ENCODE measurements at regions not wholly inside any gene's neighbourhood (a gene's known extent, or its start where the extent isn't known, plus 50 kb on each side); places are given as distances from the start of the nearest gene placed in this dataset.
A peak's percentile ranks its signal among the peaks of the same experiment; 100 is the strongest.
"Not testable (repeated sequence)": the region's sequence is repeated elsewhere in the genome, so short reads cannot be mapped to it uniquely, and the experiment has no call there.

DNA sequence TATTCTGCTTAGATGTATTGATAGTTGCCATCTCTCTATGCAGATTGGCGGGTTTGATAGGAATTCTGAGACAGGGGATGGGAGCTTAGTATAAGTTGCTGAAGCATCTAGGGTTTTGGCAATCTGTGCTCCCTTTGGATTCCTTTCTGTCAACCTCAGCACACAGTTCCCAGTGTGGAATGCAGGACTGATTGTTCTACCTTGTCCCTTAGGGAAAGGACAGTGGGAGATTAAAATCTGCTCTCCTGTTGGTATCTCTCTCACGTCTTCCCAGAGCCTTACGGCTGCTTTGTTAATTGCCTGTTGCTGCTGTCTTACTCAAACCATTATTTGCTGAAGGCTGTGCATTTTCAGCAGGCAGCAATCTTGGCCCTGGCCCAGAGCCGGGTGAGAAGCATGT is 133.3 kb upstream of the IKBKE start:
- H3K27ac ChIP-seq; H3K9me3 ChIP-seq; ATAC-seq; DNase-seq (ENCODE audit: low read depth in 1 of 2, low spot score in 1 of 2); H3K4me2 ChIP-seq; POLR2A ChIA-PET; CTCF ChIA-PET; FAIRE-seq; H3K4me3 ChIP-seq; H3K4me1 ChIP-seq: not testable (repeated sequence)
- WGBS (ENCODE audit: missing lambda C conversion rate): 100% methylated on average over 1 of the region's 4 CpGs

DNA sequence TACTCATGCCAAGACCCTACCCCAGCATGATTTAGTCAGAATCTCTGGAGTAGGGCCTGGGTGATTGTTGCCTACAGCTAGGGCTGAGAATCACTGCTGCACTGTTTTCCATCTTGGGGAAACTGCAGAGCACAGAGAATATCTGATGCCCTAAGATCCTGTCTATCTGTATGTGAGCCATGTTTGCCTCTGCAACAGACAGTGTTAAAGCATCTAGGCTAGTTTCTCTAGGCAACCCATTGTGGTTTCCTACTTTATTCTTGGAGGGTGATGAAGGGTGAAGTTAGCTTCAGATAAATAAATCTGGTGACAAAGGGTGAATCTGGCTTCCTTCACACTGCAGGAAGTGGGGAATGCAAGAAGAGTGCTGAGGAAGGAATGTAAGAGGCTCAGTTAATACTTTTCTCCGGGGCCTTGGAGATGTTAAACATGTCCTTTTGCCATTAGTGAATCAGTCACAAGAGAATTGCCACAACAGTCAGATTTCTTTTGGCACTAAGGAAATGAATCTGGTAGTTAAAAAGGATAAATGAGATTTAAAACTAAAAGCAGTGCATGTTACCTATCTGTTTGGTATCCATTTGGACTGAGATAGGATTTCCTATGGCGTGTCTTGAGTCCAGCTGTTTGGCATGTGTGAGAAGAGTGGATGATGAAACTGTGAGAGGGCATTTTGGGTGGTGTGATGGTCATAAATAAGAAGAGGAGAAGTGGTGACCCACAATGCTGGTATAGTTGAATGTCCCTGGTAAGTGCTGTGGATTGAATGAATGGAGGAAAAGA is 119.6 kb upstream of the IKBKE start:
- H3K4me2 ChIP-seq; ATAC-seq; H3K4me1 ChIP-seq; DNase-seq (ENCODE audit: low read depth in 1 of 2, low spot score in 1 of 2); H3K9me3 ChIP-seq; POLR2A ChIA-PET; CTCF ChIA-PET; H3K27ac ChIP-seq; FAIRE-seq; H3K4me3 ChIP-seq: not testable (repeated sequence)
- 91% methylated on average over 2 of the region's 2 CpGs for WGBS (ENCODE audit: missing lambda C conversion rate)

DNA sequence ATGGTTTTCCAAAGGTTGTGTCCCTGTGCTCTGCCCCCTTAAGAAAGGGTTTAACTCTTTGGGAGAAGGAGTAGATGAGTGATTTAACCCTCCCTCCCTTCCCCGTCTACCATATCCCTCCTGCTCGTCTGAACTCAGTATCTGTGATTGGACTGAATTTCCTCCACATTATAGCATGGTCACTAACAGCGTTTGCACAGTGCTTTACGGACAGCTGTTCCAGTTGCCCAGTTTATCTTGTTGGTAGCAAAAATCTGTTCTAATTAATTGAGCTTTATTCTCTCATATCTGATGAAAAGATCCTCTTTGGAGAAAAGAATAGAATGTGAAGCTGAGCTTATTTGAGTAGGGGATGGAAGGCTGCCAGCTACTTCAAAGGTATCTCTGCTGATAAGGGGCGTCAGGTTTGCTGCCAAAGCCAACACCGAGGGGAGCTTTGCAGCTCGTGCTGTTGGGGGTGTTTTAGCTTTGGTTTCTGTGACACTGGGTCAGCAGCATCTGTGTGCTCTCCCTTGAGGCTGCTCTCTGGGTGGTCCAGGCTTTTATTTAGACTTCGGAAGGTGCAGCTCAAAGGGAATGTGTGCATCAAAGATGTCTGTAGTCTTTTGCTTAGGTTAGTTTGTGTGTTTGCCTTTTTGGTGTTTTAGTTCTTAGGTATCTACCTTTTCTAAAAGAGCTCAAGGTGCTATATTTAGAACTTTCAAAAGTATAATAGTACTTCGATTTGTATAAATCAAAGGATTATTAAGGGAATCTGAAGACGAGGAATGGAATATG is 118.8 kb upstream of the IKBKE start:
- H3K27ac ChIP-seq; H3K4me2 ChIP-seq; CTCF ChIA-PET; DNase-seq (ENCODE audit: low read depth in 1 of 2, low spot score in 1 of 2); H3K9me3 ChIP-seq; POLR2A ChIA-PET; H3K4me3 ChIP-seq; H3K4me1 ChIP-seq; FAIRE-seq; ATAC-seq: not testable (repeated sequence)
- 72% methylated on average over 6 of the region's 10 CpGs for WGBS (ENCODE audit: missing lambda C conversion rate)

DNA sequence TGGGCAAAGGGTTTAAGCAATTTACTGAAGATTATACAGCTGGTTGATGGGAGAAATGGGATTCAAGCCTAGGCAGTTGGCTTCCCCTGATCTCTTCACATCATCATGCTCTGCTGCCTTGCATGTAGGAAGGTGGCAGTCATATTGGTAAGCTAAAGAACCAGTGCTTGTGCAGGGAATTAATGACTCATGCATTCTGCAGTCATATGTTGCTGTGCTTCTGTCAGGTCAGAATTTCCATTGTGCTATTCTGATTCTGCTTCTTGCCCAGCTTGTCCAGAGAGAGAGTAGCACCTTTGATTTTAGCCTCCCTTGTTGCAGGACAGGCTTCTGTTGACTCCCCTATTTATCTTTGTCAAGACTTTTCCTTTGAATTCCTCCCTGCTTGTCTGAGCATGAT is 114.0 kb upstream of the IKBKE start:
- H3K4me3 ChIP-seq; POLR2A ChIA-PET; H3K9me3 ChIP-seq; H3K4me1 ChIP-seq; FAIRE-seq; CTCF ChIA-PET; H3K27ac ChIP-seq; H3K4me2 ChIP-seq; DNase-seq (ENCODE audit: low read depth in 1 of 2, low spot score in 1 of 2): not testable (repeated sequence)
- peak; percentile 63 to 64; a peak in 4 of 6 replicates for ATAC-seq

DNA sequence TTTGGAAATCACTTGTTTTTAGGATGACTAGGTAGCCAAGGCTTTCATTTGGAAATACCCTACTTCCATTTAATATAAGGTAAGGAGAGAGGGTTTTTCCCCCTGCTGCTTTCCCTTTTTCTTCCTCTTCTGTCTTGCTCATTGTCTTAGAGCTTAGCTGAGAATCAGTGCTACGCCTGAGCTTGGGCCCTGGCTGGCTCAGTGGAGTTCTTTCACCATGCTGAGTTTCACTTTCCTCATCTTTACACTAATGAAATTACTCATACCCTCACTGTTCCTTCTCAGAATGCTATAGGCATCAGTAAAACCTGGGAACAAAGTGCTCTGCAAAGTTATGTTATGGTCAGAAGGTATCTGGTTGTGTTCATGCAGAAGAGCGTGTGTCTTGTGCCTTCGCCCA is 112.3 kb upstream of the IKBKE start:
- H3K4me1 ChIP-seq; H3K27ac ChIP-seq; H3K9me3 ChIP-seq; CTCF ChIA-PET; H3K4me2 ChIP-seq; ATAC-seq; POLR2A ChIA-PET; H3K4me3 ChIP-seq; DNase-seq (ENCODE audit: low read depth in 1 of 2, low spot score in 1 of 2); FAIRE-seq: not testable (repeated sequence)
- WGBS (ENCODE audit: missing lambda C conversion rate): 95% methylated on average over 3 of the region's 3 CpGs

DNA sequence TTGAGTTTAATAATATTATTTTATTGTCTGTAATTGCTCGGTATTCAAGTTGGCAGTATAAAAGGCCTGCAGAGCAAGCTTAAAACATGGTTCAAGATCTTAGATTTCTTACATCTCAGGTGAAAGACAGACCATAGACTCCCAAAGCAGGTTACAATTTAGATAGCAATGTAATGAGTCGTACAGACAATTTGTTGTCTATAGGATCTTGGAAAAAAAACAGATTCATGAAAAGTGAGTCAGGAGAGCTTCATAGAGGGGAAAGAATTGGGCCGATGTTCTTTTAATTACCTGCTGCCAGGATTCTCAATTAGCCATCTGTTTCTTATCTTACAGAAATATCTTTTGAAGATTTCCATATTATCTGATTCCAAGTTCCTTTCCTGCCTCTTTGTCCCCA is 111.5 kb upstream of the IKBKE start:
- peak in 1 of 2 experiments; percentile 34; a peak in 1 of 6 replicates for ATAC-seq
- H3K27ac ChIP-seq; DNase-seq (ENCODE audit: low read depth in 1 of 2, low spot score in 1 of 2); H3K4me3 ChIP-seq; POLR2A ChIA-PET; H3K4me2 ChIP-seq; FAIRE-seq; H3K4me1 ChIP-seq; H3K9me3 ChIP-seq; CTCF ChIA-PET: not testable (repeated sequence)
- 33% methylated on average over 2 of the region's 3 CpGs for WGBS (ENCODE audit: missing lambda C conversion rate)

DNA sequence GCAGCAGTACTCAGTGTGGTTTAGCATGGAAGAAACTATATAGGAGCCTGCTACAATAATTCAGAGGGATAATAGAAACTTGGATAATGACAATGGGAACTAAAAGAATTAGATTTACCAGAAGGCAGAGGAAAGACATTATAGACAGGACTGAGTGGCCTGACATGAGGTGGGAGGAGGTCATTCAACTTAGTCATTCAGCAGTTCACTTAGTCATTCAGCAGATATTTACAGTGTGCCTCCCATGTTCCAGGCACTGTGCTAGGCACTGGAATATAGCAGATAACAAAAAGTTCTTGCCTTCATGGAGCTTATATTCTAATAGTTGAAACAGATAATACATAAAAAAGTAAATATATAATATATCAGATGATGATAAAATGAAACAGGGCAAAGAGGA is 110.9 kb upstream of the IKBKE start:
- H3K27ac ChIP-seq; FAIRE-seq; POLR2A ChIA-PET; ATAC-seq; H3K4me2 ChIP-seq; H3K4me3 ChIP-seq; H3K4me1 ChIP-seq; H3K9me3 ChIP-seq; DNase-seq (ENCODE audit: low read depth in 1 of 2, low spot score in 1 of 2); CTCF ChIA-PET: not testable (repeated sequence)

DNA sequence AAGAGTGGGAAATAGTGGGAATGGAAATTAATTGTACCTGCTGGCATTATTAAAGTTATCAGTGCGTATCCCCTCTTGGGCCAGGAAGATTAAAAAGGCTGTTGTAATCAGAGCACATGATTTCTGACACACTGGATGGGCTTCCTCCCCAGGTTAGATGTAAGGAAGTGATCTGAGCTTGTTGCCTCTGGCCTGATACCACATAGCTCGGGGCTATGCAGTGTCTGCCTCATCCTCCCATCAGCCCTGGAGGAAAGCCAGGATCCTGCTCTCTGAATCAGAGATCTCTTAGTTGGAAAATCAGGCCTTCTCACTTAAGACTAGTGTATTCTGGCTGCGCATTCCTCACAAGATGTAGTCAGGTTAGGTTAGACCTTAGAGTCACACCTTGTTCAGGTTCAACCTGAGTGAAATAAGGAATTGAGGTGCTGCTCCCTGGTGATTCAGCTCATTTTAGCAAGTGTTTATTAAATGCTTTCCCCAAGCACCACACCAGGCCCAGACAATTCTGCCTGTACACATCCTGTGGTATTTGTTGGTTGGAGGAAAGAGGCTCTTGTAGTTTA is 108.2 kb upstream of the IKBKE start:
- H3K4me1 ChIP-seq; H3K27ac ChIP-seq; H3K4me2 ChIP-seq; H3K9me3 ChIP-seq; CTCF ChIA-PET; FAIRE-seq; H3K4me3 ChIP-seq; DNase-seq (ENCODE audit: low read depth in 1 of 2, low spot score in 1 of 2); POLR2A ChIA-PET: not testable (repeated sequence)
- WGBS (ENCODE audit: missing lambda C conversion rate): 74% methylated on average over 2 of the region's 3 CpGs
- peak; percentile 54; a peak in 4 of 6 replicates for ATAC-seq

DNA sequence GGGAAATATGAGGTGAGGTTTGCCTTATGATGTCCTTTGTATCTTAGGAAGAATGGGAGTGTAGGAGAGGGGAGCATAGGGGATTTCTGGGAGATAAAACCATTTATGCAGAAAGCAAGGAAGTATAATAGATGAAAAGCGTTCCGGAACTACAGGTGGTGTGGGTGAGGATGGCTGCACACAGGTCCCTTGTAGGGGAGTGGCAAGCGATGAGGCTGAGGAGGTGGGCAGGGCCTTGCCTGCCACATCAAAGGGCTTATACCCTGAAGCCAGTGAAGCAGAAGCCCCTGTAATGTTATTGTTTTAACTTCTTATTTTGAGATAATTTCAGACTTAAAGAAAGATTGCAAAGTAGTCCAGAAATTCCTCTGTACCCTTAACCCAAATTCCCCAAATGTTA is 107.3 kb upstream of the IKBKE start:
- H3K9me3 ChIP-seq; DNase-seq (ENCODE audit: low read depth in 1 of 2, low spot score in 1 of 2); FAIRE-seq; ATAC-seq; H3K27ac ChIP-seq; POLR2A ChIA-PET; H3K4me2 ChIP-seq; H3K4me1 ChIP-seq; H3K4me3 ChIP-seq; CTCF ChIA-PET: not testable (repeated sequence)
- WGBS (ENCODE audit: missing lambda C conversion rate): 90% methylated on average over 3 of the region's 3 CpGs

DNA sequence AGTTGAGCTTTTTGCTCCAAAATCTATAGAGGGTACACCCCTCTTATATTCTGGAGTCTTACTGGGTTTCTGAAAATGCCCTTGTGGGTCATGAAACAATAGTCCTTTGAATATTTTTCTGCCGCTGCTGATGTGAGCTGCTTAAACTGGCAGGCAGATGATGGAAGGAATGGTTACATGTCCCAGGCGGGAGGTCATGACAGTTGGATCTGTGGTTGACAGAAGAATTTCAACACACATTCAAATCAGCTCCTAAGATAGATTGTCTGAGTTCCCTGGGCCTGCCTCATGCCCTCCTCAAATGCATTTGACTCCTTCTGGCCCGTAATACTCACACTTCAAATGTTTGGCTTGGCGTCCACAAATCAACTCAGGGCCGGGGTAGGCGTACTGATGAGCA is 105.0 kb upstream of the IKBKE start:
- POLR2A ChIA-PET; ATAC-seq; H3K4me1 ChIP-seq; H3K9me3 ChIP-seq; CTCF ChIA-PET; H3K4me2 ChIP-seq; FAIRE-seq; H3K4me3 ChIP-seq; DNase-seq (ENCODE audit: low read depth in 1 of 2, low spot score in 1 of 2); H3K27ac ChIP-seq: not testable (repeated sequence)
- WGBS (ENCODE audit: missing lambda C conversion rate): 98% methylated on average over 4 of the region's 6 CpGs

DNA sequence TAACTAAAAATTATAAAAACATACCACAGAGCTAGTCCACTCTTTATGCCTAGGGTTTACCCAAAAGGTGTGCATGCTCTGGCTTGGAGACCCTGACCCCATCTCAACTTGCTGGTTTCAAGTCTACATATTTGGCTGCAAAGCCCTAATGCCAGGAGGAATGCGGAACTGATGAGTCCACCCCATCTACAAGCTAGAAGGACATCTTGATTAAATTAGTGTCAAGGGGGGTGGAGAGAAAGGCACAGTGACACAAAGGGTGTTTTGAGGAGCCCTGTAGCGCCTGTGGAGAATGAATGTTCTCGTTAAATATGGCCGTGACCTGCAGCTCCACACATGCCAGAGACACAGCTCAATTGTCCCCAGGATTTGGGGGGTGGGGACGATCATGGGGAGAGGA is 104.1 kb upstream of the IKBKE start:
- H3K4me3 ChIP-seq; CTCF ChIA-PET; H3K4me2 ChIP-seq; DNase-seq (ENCODE audit: low read depth in 1 of 2, low spot score in 1 of 2); H3K9me3 ChIP-seq; H3K27ac ChIP-seq; ATAC-seq; FAIRE-seq; POLR2A ChIA-PET; H3K4me1 ChIP-seq: not testable (repeated sequence)
- 94% methylated on average over 3 of the region's 5 CpGs for WGBS (ENCODE audit: missing lambda C conversion rate)

DNA sequence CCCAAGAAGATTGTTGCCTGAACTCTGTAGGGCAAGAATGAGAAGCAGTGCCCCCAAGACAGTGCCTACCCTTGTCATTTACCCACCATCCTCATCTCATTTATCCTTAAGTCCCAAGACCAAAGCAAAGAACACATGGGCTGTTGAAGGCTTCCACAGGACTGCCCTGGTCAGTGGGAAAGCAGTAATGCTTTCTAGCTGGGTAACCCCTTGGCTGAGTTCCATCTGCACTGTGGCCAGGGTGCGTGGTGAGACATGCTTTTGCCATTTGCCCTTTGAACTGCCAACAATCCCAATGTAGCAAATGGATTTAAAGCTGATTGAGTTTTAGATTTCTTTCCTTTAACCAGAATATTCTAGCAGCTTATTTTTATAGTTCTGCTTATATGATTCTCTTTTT is 103.5 kb upstream of the IKBKE start:
- H3K9me3 ChIP-seq; POLR2A ChIA-PET; H3K4me2 ChIP-seq; H3K4me3 ChIP-seq; H3K27ac ChIP-seq; H3K4me1 ChIP-seq; DNase-seq (ENCODE audit: low read depth in 1 of 2, low spot score in 1 of 2); CTCF ChIA-PET; FAIRE-seq; ATAC-seq: not testable (repeated sequence)
- no CpG with 5 or more reads among the region's 1 CpG for WGBS (ENCODE audit: missing lambda C conversion rate)
